ENCODE measurements at regions not wholly inside any gene's neighbourhood (a gene's known extent, or its start where the extent isn't known, plus 50 kb on each side); places are given as distances from the start of the nearest gene placed in this dataset.

DNA sequence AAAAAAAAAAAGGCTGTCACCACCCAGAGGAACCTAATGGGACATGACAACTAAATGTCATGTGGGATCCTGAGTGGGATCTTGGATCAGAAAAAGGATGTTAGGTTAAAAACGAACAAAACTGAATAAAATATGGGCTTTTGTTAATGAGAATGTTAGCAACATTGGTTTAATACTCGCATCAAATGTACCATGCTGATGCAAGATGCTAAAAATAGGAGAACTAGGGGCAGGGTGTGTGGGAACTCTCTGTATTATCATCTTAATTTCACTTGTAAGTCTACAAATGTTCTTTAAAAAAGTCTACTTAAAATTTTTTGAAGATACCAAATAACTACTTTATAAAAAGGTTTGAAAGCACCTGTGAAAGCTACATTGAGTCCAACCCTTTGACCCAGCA is 88.8 kb upstream of the PRR5 start:
- H3K36me3 ChIP-seq (ENCODE audit: control insufficient read depth, insufficient read depth, low read length) = no peaks in the 10 kb centered on the region
- no peak overlapping the region for H3K4me3 ChIP-seq (ENCODE audit: low read length)
- no peak overlapping the region for H3K27ac ChIP-seq (ENCODE audit: low read length)
- whole genome bisulfite sequencing (ENCODE audit: insufficient coverage, low lambda C conversion rate) = 100% methylated on average over 1 of the region's 2 CpGs
- no peaks in the 10 kb centered on the region for H3K27me3 ChIP-seq (ENCODE audit: control insufficient read depth, insufficient read depth, low read length)
- no peak for DNase-seq
- H3K4me1 ChIP-seq (ENCODE audit: control insufficient read depth, insufficient read depth, low read length) = no peaks in the 10 kb centered on the region
- peaks cover 3% of the 10 kb centered on the region for H3K9me3 ChIP-seq (ENCODE audit: control insufficient read depth, low read depth, low read length)

DNA sequence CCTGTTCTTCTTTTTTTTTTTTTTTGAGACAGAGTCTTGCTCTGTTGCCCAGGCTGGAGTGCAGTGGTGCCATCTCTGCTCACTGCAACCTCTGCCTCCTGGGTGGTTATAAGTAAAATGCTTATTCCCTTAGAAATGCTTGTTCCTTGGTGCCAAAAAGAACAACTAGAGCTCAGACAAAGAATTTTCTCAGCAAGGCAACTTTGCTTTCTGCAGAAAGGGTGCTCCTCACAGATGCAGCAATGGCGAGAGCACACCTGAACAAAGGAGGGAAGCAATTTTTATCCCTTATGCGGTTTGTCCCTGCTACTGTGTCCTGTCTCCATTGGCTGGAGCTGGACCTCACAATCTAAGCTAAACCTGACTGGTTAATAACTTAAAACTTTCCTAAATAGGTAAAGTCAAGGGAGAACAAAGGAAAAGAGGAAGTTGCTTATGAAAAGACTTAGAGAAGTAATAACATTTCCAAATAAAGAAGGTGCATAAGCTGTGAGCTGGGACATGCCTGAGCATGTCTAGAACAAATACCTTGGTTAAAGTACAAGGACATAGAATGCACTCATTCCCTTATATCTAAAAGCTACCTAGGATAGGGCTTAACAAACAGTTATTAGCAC is 90.0 kb upstream of the PRR5 start:
- no CpG with 5 or more reads among the region's 2 CpGs for WGBS (ENCODE audit: insufficient coverage, low lambda C conversion rate)

DNA sequence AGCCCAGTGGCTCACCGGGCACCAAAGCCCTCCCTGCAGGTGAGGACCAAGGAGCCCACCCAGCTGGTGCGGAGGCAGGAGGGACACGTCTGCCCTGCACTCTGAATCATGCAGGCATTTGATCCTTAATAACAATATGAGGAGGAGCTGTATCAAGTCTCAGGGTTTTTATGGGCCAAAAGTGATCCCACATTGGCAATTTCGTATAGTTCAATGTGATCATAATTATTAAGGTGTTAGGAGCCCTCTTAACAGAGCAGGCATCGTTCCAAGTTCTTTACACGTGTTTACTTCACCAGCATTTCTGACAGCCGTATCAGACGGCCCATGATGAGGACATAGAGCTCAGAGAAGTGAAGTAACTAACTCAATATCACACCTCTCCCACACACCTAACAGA is 91.9 kb upstream of the PRR5 start:
- Histone ChIP-seq H3K4me3 (ENCODE audit: low read length) (no peak overlapping the region), H3K36me3 (ENCODE audit: control insufficient read depth, insufficient read depth, low read length) (no peaks in the 10 kb centered on the region), H3K9me3 (ENCODE audit: control insufficient read depth, low read depth, low read length) (peaks cover 3% of the 10 kb centered on the region), H3K27me3 (ENCODE audit: control insufficient read depth, insufficient read depth, low read length) (peaks cover 3% of the 10 kb centered on the region), H3K27ac (ENCODE audit: low read length) (no peak overlapping the region), H3K4me1 (ENCODE audit: control insufficient read depth, insufficient read depth, low read length) (no peaks in the 10 kb centered on the region)
- whole genome bisulfite sequencing (ENCODE audit: insufficient coverage, low lambda C conversion rate) = no CpG with 5 or more reads among the region's 8 CpGs
- no peak for DNase-seq

More for the DNA sequence above, 90.0 kb upstream of the PRR5 start:
- H3K36me3 ChIP-seq (ENCODE audit: control insufficient read depth, insufficient read depth, low read length) = no peaks in the 10 kb centered on the region
- H3K4me3 ChIP-seq (ENCODE audit: low read length) = no peak overlapping the region
- DNase-seq = no peak
- H3K27me3 ChIP-seq (ENCODE audit: control insufficient read depth, insufficient read depth, low read length) = no peaks in the 10 kb centered on the region
- no peak overlapping the region for H3K27ac ChIP-seq (ENCODE audit: low read length)
- H3K4me1 ChIP-seq (ENCODE audit: control insufficient read depth, insufficient read depth, low read length) = no peaks in the 10 kb centered on the region
- H3K9me3 ChIP-seq (ENCODE audit: control insufficient read depth, low read depth, low read length) = peaks cover 3% of the 10 kb centered on the region

DNA sequence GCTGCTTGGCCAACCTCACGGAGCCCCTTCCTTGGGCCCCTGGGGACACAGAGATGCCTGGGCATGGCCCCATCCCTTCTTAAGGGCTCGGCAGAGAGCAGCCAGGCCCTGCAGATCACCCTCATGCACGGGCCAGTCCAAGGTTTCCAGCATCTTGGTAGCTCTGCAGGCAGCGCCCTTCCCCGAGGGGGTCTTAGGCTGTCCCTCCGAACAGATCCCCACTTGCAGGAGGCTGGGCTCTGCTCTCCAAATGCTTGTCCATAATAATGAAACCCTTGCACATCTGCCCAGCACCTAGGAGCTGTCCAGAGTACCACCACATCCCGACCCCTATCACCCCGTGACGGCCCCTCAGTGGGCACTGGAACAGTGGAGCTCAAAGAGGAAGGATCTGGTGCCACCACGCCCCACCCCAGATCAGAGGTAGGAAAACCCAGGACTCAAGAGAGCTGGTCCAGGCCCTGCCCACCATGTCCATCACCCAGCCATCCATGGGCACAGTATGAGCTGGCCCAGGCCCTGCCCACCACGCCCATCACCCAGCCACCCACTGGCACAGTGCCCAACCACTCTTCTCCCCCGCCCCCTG is 92.5 kb upstream of the PRR5 start:
- WGBS (ENCODE audit: insufficient coverage, low lambda C conversion rate) = 100% methylated on average over 1 of the region's 12 CpGs

DNA sequence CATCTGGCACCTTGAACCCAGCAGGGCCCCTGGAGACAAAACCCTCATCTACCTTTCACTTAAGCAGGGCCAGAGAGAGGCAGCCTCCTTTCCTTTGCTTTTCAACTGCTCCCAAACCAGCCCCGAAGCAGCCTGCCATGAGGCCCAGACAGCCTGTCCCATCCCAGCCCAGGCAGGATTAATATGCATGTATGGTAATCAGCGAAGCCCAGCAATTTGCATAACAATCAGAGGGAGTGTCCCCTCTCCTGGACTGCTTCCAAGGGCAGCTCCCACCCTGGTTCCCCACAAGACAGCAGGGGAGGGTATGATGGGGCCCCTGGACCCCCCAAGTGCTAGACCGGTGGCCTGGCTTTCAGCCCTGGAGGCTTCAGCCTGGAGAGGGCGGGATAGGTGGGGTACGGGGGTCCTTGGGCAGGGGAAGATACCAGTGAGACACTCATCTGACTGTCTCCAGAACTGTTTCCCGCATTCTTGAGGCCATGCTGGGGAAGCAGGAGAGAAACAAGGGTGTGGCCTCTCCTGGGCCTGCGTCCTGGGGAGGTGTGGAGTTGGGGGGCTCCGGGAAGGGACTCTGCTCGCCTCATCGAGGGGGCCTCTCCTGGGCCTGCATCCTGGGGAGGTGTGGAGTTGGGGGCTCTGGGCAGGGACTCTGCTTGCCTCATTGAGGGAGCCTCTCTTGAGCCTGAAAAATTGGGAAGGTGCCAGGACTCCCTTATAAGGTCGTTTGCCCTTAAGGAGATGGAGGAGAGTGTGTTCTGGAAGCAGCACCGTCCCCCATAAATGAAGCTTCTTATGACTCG is 93.2 kb upstream of the PRR5 start:
- H3K27me3 ChIP-seq (ENCODE audit: control insufficient read depth, insufficient read depth, low read length) = peaks cover 3% of the 10 kb centered on the region
- no peak overlapping the region for H3K27ac ChIP-seq (ENCODE audit: low read length)
- no peaks in the 10 kb centered on the region for H3K9me3 ChIP-seq (ENCODE audit: control insufficient read depth, low read depth, low read length)
- no peaks in the 10 kb centered on the region for H3K36me3 ChIP-seq (ENCODE audit: control insufficient read depth, insufficient read depth, low read length)
- H3K4me3 ChIP-seq (ENCODE audit: low read length) = no peak overlapping the region
- DNase-seq = no peak
- H3K4me1 ChIP-seq (ENCODE audit: control insufficient read depth, insufficient read depth, low read length) = no peaks in the 10 kb centered on the region
- WGBS (ENCODE audit: insufficient coverage, low lambda C conversion rate) = no CpG with 5 or more reads among the region's 13 CpGs

More for the DNA sequence above, 92.5 kb upstream of the PRR5 start:
- no peaks in the 10 kb centered on the region for H3K36me3 ChIP-seq (ENCODE audit: control insufficient read depth, insufficient read depth, low read length)
- no peaks in the 10 kb centered on the region for H3K9me3 ChIP-seq (ENCODE audit: control insufficient read depth, low read depth, low read length)
- DNase-seq = no peak
- no peak overlapping the region for H3K4me3 ChIP-seq (ENCODE audit: low read length)
- peaks cover 3% of the 10 kb centered on the region for H3K27me3 ChIP-seq (ENCODE audit: control insufficient read depth, insufficient read depth, low read length)
- H3K27ac ChIP-seq (ENCODE audit: low read length) = no peak overlapping the region
- H3K4me1 ChIP-seq (ENCODE audit: control insufficient read depth, insufficient read depth, low read length) = no peaks in the 10 kb centered on the region

DNA sequence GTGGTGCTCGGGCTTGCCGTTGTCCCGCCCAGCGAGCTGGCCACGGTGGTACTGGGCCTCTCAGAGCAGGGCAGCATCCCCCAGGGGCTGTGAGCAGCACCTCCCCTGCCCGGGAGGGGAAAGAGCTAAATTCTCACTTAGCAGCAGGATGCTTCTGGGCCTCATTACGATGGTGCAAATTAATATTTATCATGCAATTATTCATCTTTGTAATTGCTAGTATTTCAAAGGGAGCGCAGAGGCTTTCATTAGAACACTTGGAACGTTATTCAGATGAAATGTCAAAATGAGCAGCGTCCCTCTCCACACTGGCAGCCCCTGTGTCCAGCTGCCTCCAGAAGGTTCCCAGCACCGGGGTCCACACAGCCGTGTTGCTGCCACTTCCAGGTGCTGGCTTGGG is 95.9 kb upstream of the PRR5 start:
- peaks cover 3% of the 10 kb centered on the region for H3K27me3 ChIP-seq (ENCODE audit: control insufficient read depth, insufficient read depth, low read length)

DNA sequence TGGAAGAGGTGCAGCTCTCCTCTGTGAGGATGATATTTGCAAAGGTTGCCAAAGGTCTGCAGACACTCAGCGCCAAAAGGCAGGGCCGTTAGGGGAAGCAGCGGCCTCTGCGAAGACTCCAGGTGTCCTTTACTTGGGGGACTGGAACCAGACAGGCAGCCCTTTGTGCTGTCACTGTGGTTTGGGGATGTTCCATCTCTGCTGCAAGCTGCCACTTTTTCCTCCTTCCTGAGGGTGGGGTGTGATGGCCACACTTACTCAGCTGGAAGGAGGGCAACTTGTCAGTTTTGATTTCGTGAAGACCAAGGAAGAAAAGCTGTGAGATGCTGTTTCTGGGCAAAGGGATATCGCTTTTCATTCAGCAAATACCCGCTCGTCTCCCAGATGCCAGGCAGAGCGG is 96.5 kb upstream of the PRR5 start:
- H3K4me1 ChIP-seq (ENCODE audit: control insufficient read depth, insufficient read depth, low read length) = no peaks in the 10 kb centered on the region
- H3K27me3 ChIP-seq (ENCODE audit: control insufficient read depth, insufficient read depth, low read length) = peaks cover 3% of the 10 kb centered on the region
- no peaks in the 10 kb centered on the region for H3K9me3 ChIP-seq (ENCODE audit: control insufficient read depth, low read depth, low read length)
- H3K36me3 ChIP-seq (ENCODE audit: control insufficient read depth, insufficient read depth, low read length) = no peaks in the 10 kb centered on the region
- WGBS (ENCODE audit: insufficient coverage, low lambda C conversion rate) = no CpG with 5 or more reads among the region's 9 CpGs
- no peak overlapping the region for H3K27ac ChIP-seq (ENCODE audit: low read length)
- DNase-seq = no peak
- H3K4me3 ChIP-seq (ENCODE audit: low read length) = no peak overlapping the region

More for the DNA sequence above, 95.9 kb upstream of the PRR5 start:
- H3K36me3 ChIP-seq (ENCODE audit: control insufficient read depth, insufficient read depth, low read length) = no peaks in the 10 kb centered on the region
- WGBS (ENCODE audit: insufficient coverage, low lambda C conversion rate) = no CpG with 5 or more reads among the region's 12 CpGs
- H3K4me1 ChIP-seq (ENCODE audit: control insufficient read depth, insufficient read depth, low read length) = no peaks in the 10 kb centered on the region
- no peak overlapping the region for H3K27ac ChIP-seq (ENCODE audit: low read length)
- no peak for DNase-seq
- no peaks in the 10 kb centered on the region for H3K9me3 ChIP-seq (ENCODE audit: control insufficient read depth, low read depth, low read length)
- H3K4me3 ChIP-seq (ENCODE audit: low read length) = no peak overlapping the region

DNA sequence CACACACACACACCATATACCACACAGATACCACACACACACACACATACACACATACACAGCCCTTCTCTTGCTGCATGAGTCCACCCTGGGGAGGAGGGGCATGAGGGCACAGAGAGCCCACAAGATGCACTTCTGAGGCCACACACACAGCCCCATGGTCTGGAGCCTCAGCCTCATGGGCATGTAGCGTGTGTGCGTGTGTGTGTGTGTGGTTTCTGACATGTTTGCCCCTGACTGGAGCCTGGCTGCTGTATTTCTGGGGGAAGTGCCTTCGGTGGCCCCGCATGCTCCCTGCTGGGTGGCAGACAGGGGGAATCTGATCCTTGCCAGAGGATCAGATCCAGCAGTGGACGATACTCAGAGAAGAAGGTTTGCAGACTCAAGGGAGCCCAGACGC is 97.0 kb upstream of the PRR5 start:
- 60% methylated on average over 1 of the region's 6 CpGs for WGBS (ENCODE audit: insufficient coverage, low lambda C conversion rate)
- Histone ChIP-seq H3K4me3 (ENCODE audit: low read length) (no peak overlapping the region), H3K27me3 (ENCODE audit: control insufficient read depth, insufficient read depth, low read length) (peaks cover 3% of the 10 kb centered on the region)

DNA sequence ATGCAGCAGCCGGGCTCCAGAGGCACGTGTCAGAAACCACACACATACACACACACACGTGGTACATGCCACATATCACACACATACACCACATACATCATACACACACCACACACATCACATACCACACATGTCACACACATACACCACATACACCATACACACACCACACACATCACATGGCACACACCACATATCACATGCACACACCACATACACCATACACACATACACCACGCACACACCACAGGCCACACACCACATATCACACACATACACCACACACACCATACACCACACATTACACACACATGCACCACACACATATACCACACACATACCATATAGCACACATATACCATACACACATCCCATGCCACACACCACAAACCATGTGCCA is 97.5 kb upstream of the PRR5 start:
- Histone ChIP-seq H3K4me3 (ENCODE audit: low read length) (no peak overlapping the region), H3K36me3 (ENCODE audit: control insufficient read depth, insufficient read depth, low read length) (no peaks in the 10 kb centered on the region), H3K27ac (ENCODE audit: low read length) (no peak overlapping the region), H3K4me1 (ENCODE audit: control insufficient read depth, insufficient read depth, low read length) (no peaks in the 10 kb centered on the region), H3K27me3 (ENCODE audit: control insufficient read depth, insufficient read depth, low read length) (peaks cover 3% of the 10 kb centered on the region), H3K9me3 (ENCODE audit: control insufficient read depth, low read depth, low read length) (no peaks in the 10 kb centered on the region)
- no CpG with 5 or more reads among the region's 4 CpGs for WGBS (ENCODE audit: insufficient coverage, low lambda C conversion rate)
- no peak for DNase-seq

More for the DNA sequence above, 97.0 kb upstream of the PRR5 start:
- Histone ChIP-seq H3K36me3 (ENCODE audit: control insufficient read depth, insufficient read depth, low read length) (no peaks in the 10 kb centered on the region), H3K27ac (ENCODE audit: low read length) (no peak overlapping the region), H3K4me1 (ENCODE audit: control insufficient read depth, insufficient read depth, low read length) (no peaks in the 10 kb centered on the region), H3K9me3 (ENCODE audit: control insufficient read depth, low read depth, low read length) (no peaks in the 10 kb centered on the region)
- DNase-seq = no peak

DNA sequence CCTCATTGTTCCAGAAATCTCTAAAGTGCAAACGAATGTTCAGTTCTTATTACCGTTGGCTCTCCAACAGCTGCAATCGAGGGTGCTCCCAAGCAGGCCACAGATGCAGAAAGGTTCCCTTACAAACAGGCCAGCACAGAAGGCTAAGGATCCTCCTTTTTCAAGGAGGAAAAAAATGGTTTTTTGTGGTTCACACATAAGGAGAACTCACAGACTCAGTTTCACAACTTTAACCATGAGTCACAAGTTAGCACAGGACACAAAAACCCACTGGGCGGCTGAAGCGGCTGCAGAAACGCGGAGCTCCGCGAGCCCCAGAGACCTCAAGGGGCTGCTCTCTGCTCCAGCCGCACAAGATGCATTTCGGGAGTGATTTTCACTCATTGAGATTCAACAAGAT is 98.2 kb upstream of the PRR5 start:
- no peak for DNase-seq

More for the DNA sequence above, 98.2 kb upstream of the PRR5 start:
- H3K4me3 ChIP-seq (ENCODE audit: low read length) = no peak overlapping the region
- WGBS (ENCODE audit: insufficient coverage, low lambda C conversion rate) = no CpG with 5 or more reads among the region's 11 CpGs
- no peak overlapping the region for H3K27ac ChIP-seq (ENCODE audit: low read length)
- no peaks in the 10 kb centered on the region for H3K9me3 ChIP-seq (ENCODE audit: control insufficient read depth, low read depth, low read length)
- no peaks in the 10 kb centered on the region for H3K36me3 ChIP-seq (ENCODE audit: control insufficient read depth, insufficient read depth, low read length)
- no peaks in the 10 kb centered on the region for H3K4me1 ChIP-seq (ENCODE audit: control insufficient read depth, insufficient read depth, low read length)
- H3K27me3 ChIP-seq (ENCODE audit: control insufficient read depth, insufficient read depth, low read length) = peaks cover 3% of the 10 kb centered on the region

Data from large intestine (tissue), 3 donors.